Coronary artery (tissue), 2 donors: ENCODE measurements at regions not wholly inside any gene's neighbourhood (a gene's known extent, or its start where the extent isn't known, plus 50 kb on each side); places are given as distances from the start of the nearest gene placed in this dataset.

Experiments used
- DNase-seq: peaks from one replicate; pipeline ENCODE4 v3.0.0-alpha.2; 2017; ENCODE audit warnings: low spot score
- H3K27ac ChIP-seq, 2 donors: fragments of 200-600 bp; sonication (generic); one replicate each; pipeline ENCODE4 v1.5.1; 2016 to 2019
- H3K4me3 ChIP-seq: fragments of 200-600 bp; sonication (generic); 2 replicates; pipeline ENCODE4 v1.5.1; 2016; ENCODE audit warnings: mild to moderate bottlenecking, moderate library complexity
- CTCF ChIP-seq: fragments of 200-600 bp; sonication (generic); IDR thresholded peaks from one replicate; pipeline ENCODE4 v1.5.1; 2019; ENCODE audit warnings: antibody characterized with exemption

- H3K4me3 ChIP-seq, result no peak overlapping the region
- no peak for DNase-seq
- no peak overlapping the region for H3K27ac ChIP-seq
- no peak for TF ChIP-seq CTCF
Observed at GRCh38 chr1:112265931-112266330, 130.1 kb upstream of the CTTNBP2NL start.

- TF ChIP-seq CTCF, result no peak
- no peak for DNase-seq
- no peak overlapping the region for H3K27ac ChIP-seq
- H3K4me3 ChIP-seq, result no peak overlapping the region
Observed at GRCh38 chr1:112267206-112267605, 128.8 kb upstream of the CTTNBP2NL start.

GRCh38 chr1:112267929-112268328 is 128.1 kb upstream of the CTTNBP2NL start:
- no peak for TF ChIP-seq CTCF
- no peak for DNase-seq
- H3K27ac ChIP-seq, result peak overlapping the region in 1 of 2 donors; percentile 31

GRCh38 chr1:112268408-112268807 is 127.6 kb upstream of the CTTNBP2NL start:
- peak overlapping the region in 1 of 2 donors; percentile 31 for H3K27ac ChIP-seq
- no peak for DNase-seq
- H3K4me3 ChIP-seq, result no peak overlapping the region
- no peak for TF ChIP-seq CTCF

More at GRCh38 chr1:112267929-112268328, 128.1 kb upstream of the CTTNBP2NL start:
- no peak overlapping the region for H3K4me3 ChIP-seq

GRCh38 chr1:112271270-112271669 is 124.7 kb upstream of the CTTNBP2NL start:
- TF ChIP-seq CTCF, result no peak
- Histone ChIP-seq H3K27ac (no peak overlapping the region), H3K4me3 (no peak overlapping the region)
- DNase-seq, result no peak

GRCh38 chr1:112272101-112272772 is 123.8 kb upstream of the CTTNBP2NL start:
- Histone ChIP-seq H3K27ac (no peak overlapping the region), H3K4me3 (no peak overlapping the region)
- DNase-seq, result no peak
- no peak for TF ChIP-seq CTCF

GRCh38 chr1:112284796-112285195 is 111.2 kb upstream of the CTTNBP2NL start:
- no peak for DNase-seq
- no peak overlapping the region for H3K4me3 ChIP-seq
- TF ChIP-seq CTCF, result no peak
- no peak overlapping the region for H3K27ac ChIP-seq
